SK-N-SH treated with all-trans-retinoic acid at 6 μM for 48 hours (cell line): ENCODE measurements at regions not wholly inside any gene's neighbourhood (a gene's known extent, or its start where the extent isn't known, plus 50 kb on each side); places are given as distances from the start of the nearest gene placed in this dataset.

ENCODE experiments used
- ARNTL ChIP-seq: fragments of 450-650 bp; formaldehyde crosslinking; IDR thresholded peaks from 2 replicates; pipeline ENCODE4 v1.5.0; 2020; ENCODE audit warnings: low read depth, mild to moderate bottlenecking, moderate library complexity, borderline replicate concordance
- BACH2 ChIP-seq: fragments of 250-450 bp; sonication (Bioruptor Pico); IDR thresholded peaks from 2 replicates; pipeline ENCODE4 v1.9.0; 2021; ENCODE audit warnings: mild to moderate bottlenecking, borderline replicate concordance
- CSRNP3 ChIP-seq: fragments of 250-450 bp; sonication (Bioruptor Pico); IDR thresholded peaks from 2 replicates; pipeline ENCODE4 v1.5.1; 2021; ENCODE audit warnings: mild to moderate bottlenecking, moderate library complexity
- GLIS3 ChIP-seq: fragments of 250-450 bp; sonication (Bioruptor Pico); IDR thresholded peaks from 2 replicates; pipeline ENCODE4 v1.5.0; 2020; ENCODE audit warnings: mild to moderate bottlenecking, moderate library complexity
- OSR1 ChIP-seq: fragments of 250-450 bp; sonication (Bioruptor Pico); IDR thresholded peaks from 2 replicates; pipeline ENCODE4 v1.8.0; 2022; ENCODE audit warnings: moderate library complexity, mild to moderate bottlenecking, inconsistent platforms
- PATZ1 ChIP-seq: fragments of 250-450 bp; sonication (Bioruptor Pico); IDR thresholded peaks from 2 replicates; pipeline ENCODE4 v1.8.0; 2020; ENCODE audit warnings: mild to moderate bottlenecking, moderate library complexity, borderline replicate concordance
- PPARA ChIP-seq: fragments of 250-450 bp; sonication (Bioruptor Pico); IDR thresholded peaks from 2 replicates; pipeline ENCODE4 v1.5.0; 2020; ENCODE audit warnings: mild to moderate bottlenecking, borderline replicate concordance
- RARB ChIP-seq: fragments of 250-450 bp; sonication (Bioruptor Pico); IDR thresholded peaks from 2 replicates; pipeline ENCODE4 v1.8.0; 2021; ENCODE audit warnings: mild to moderate bottlenecking, moderate library complexity
- TSHZ2 ChIP-seq: fragments of 250-450 bp; sonication (Bioruptor Pico); IDR thresholded peaks from 2 replicates; pipeline ENCODE4 v1.5.0; 2020; ENCODE audit warnings: mild to moderate bottlenecking, moderate library complexity
- ZC3H10 ChIP-seq: fragments of 250-450 bp; sonication (Bioruptor Pico); IDR thresholded peaks from 2 replicates; pipeline ENCODE4 v1.5.1; 2021; ENCODE audit warnings: mild to moderate bottlenecking, moderate library complexity
- ZFP3 ChIP-seq: fragments of 250-450 bp; sonication (Bioruptor Pico); IDR thresholded peaks from 2 replicates; pipeline ENCODE4 v1.5.0; 2020; ENCODE audit warnings: mild to moderate bottlenecking, moderate library complexity
- ZFP30 ChIP-seq: fragments of 450-650 bp; formaldehyde crosslinking; IDR thresholded peaks from 2 replicates; pipeline ENCODE4 v1.5.0; 2022; ENCODE audit warnings: mild to moderate bottlenecking, moderate library complexity
- ZNF70 ChIP-seq: fragments of 450-650 bp; formaldehyde crosslinking; IDR thresholded peaks from 2 replicates; pipeline ENCODE4 v1.5.0; 2020; ENCODE audit warnings: mild to moderate bottlenecking, moderate library complexity
- ZNF8 ChIP-seq: fragments of 450-650 bp; formaldehyde crosslinking; IDR thresholded peaks from 2 replicates; pipeline ENCODE4 v1.5.0; 2020; ENCODE audit warnings: mild to moderate bottlenecking, moderate library complexity

- TF ChIP-seq ZC3H10 (CRISPR knock-in tag) (no peak), ZNF70 (CRISPR knock-in tag) (no peak), OSR1 (CRISPR knock-in tag) (no peak), ARNTL (CRISPR knock-in tag) (no peak), PATZ1 (CRISPR knock-in tag) (no peak), ZFP30 (CRISPR knock-in tag) (no peak), PPARA (CRISPR knock-in tag) (no peak), RARB (CRISPR knock-in tag) (no peak), ZFP3 (CRISPR knock-in tag) (no peak), GLIS3 (CRISPR knock-in tag) (no peak), ZNF8 (CRISPR knock-in tag) (no peak), BACH2 (CRISPR knock-in tag) (no peak), CSRNP3 (CRISPR knock-in tag) (no peak), TSHZ2 (CRISPR knock-in tag) (no peak)
These were observed 975.7 kb upstream of the PRMT6 start for GRCh38 chr1:106080608-106081325.
